ENCODE measurements at regions not wholly inside any gene's neighbourhood (a gene's known extent, or its start where the extent isn't known, plus 50 kb on each side); places are given as distances from the start of the nearest gene placed in this dataset.

- TF ChIP-seq EP300 (IDR thresholded peaks at IDR 0.05; ENCODE audit: borderline replicate concordance in 1 of 2, control insufficient read depth in 1 of 2, low read depth in 2 of 2, low read length in 2 of 2) (no peak), SRF (IDR thresholded peaks at IDR 0.05; ENCODE audit: low read depth in 2 of 2, low read length in 2 of 2) (no peak), ZBTB40 (IDR thresholded peaks at IDR 0.05; ENCODE audit: borderline replicate concordance) (no peak), CTCF (IDR thresholded peaks at IDR 0.05 in 2 of 3, conservative IDR thresholded peaks at IDR 0.05 in 1 of 3; ENCODE audit: control insufficient read depth in 2 of 3, extremely low read depth in 1 of 3, insufficient read depth in 1 of 3, low read depth in 3 of 3, low read length in 3 of 3) (no peak), REST (IDR thresholded peaks at IDR 0.05; ENCODE audit: low read depth, low read length) (no peak), SMC3 (IDR thresholded peaks at IDR 0.05; ENCODE audit: borderline replicate concordance, low read length) (no peak), POLR2AphosphoS5 (IDR thresholded peaks at IDR 0.05; ENCODE audit: low read length) (no peak), ELK1 (IDR thresholded peaks at IDR 0.05; ENCODE audit: low read depth, low read length) (no peak), TARDBP (IDR thresholded peaks at IDR 0.05; ENCODE audit: borderline replicate concordance) (no peak)
These were observed 716.0 kb upstream of the EYS start for GRCh38 chr6:66423047-66423446.
